Keratinocyte (primary cell): ENCODE measurements at regions not wholly inside any gene's neighbourhood (a gene's known extent, or its start where the extent isn't known, plus 50 kb on each side); places are given as distances from the start of the nearest gene placed in this dataset.

Source experiments
- DNase-seq: peaks from one replicate; pipeline ENCODE4 v3.0.0-alpha.2; 2011; ENCODE audit warnings: low read depth, missing footprints, low spot score
- FAIRE-seq: peaks from 2 replicates; lab custom pipeline; 2011; peaks lifted over from hg19 to GRCh38; lab: Jason Lieb, UNC
- H2AFZ ChIP-seq: 2 replicates; pipeline ENCODE4 v1.6.0; 2012; ENCODE audit warnings: low read length, control low read depth, inconsistent platforms; ENCODE audit not compliant: control insufficient read depth
- H3K27ac ChIP-seq: 2 replicates; pipeline ENCODE4 v1.5.1; 2011; ENCODE audit warnings: low read length; ENCODE audit not compliant: control insufficient read depth, insufficient read depth
- H3K27me3 ChIP-seq: 3 replicates; pipeline ENCODE4 v1.6.0; 2011; ENCODE audit warnings: low read length; ENCODE audit not compliant: control insufficient read depth, insufficient read depth; ENCODE audit errors: extremely low read depth
- H3K36me3 ChIP-seq, 2 experiments: 2 replicates in 1 of 2; 3 replicates in 1 of 2; pipeline ENCODE4 v1.5.1; 2011; ENCODE audit warnings: low read length in 2 of 2, mild to moderate bottlenecking in 1 of 2; ENCODE audit not compliant: control insufficient read depth in 2 of 2, insufficient read depth in 2 of 2; ENCODE audit errors: extremely low read depth in 1 of 2
- H3K4me1 ChIP-seq: 3 replicates; pipeline ENCODE4 v1.5.1; 2011; ENCODE audit warnings: low read length; ENCODE audit not compliant: control insufficient read depth, insufficient read depth; ENCODE audit errors: extremely low read depth
- H3K4me2 ChIP-seq: 3 replicates; pipeline ENCODE4 v1.6.0; 2011; ENCODE audit warnings: low read depth, low read length; ENCODE audit not compliant: control insufficient read depth, insufficient read depth; ENCODE audit errors: extremely low read depth
- H3K4me3 ChIP-seq, 3 experiments: fragments of 200-600 bp in 1 of 3; sonication (generic) in 1 of 3; 2 replicates in 2 of 3; 3 replicates in 1 of 3; pipeline ENCODE4 v1.5.1; 2011 to 2016; ENCODE audit warnings: low read length in 3 of 3, mild to moderate bottlenecking in 3 of 3, control low read depth in 2 of 3, inconsistent platforms in 1 of 3, low read depth in 1 of 3, mixed read lengths in 1 of 3, mixed run types in 1 of 3, moderate library complexity in 1 of 3; ENCODE audit not compliant: control insufficient read depth in 2 of 3, insufficient read depth in 2 of 3; ENCODE audit errors: extremely low read depth in 1 of 3
- H3K79me2 ChIP-seq: 2 replicates; pipeline ENCODE4 v1.6.0; 2012; ENCODE audit warnings: low read length; ENCODE audit not compliant: control insufficient read depth, insufficient read depth
- H3K9ac ChIP-seq: 3 replicates; pipeline ENCODE4 v1.6.0; 2011; ENCODE audit warnings: low read length; ENCODE audit not compliant: control insufficient read depth, insufficient read depth; ENCODE audit errors: extremely low read depth
- H3K9me1 ChIP-seq: 3 replicates; pipeline ENCODE4 v1.6.0; 2011; ENCODE audit warnings: low read length; ENCODE audit not compliant: control insufficient read depth, insufficient read depth; ENCODE audit errors: extremely low read depth
- H3K9me3 ChIP-seq: 2 replicates; pipeline ENCODE4 v1.5.1; 2012; ENCODE audit warnings: low read depth, low read length; ENCODE audit not compliant: control insufficient read depth
- H4K20me1 ChIP-seq: 3 replicates; pipeline ENCODE4 v1.6.0; 2011; ENCODE audit warnings: low read length; ENCODE audit not compliant: control insufficient read depth, insufficient read depth; ENCODE audit errors: extremely low read depth
- CTCF ChIP-seq, 3 experiments: IDR thresholded peaks in 1 of 3; conservative IDR thresholded peaks in 1 of 3; optimal IDR thresholded peaks in 1 of 3; 2 replicates in 2 of 3; 3 replicates in 1 of 3; pipeline versions ENCODE3 to v1.5.1; 2011; ENCODE audit warnings: low read length in 3 of 3, mild to moderate bottlenecking in 3 of 3, moderate library complexity in 2 of 3, control low read depth in 1 of 3, inconsistent platforms in 1 of 3; ENCODE audit not compliant: insufficient read depth in 2 of 3; ENCODE audit errors: extremely low read depth in 1 of 3
- EZH2 ChIP-seq: IDR thresholded peaks from one replicate; pipeline ENCODE4 v1.6.1; 2012; ENCODE audit warnings: inconsistent platforms, mild to moderate bottlenecking, low read length, moderate library complexity
- dilution Hi-C: fragments of 300-500 bp; cut with MboI; formaldehyde crosslinking; loops from one replicate; pipeline ENCODE4 v1.7.0; 2020; ENCODE audit warnings: low sequenced_read_pairs; ENCODE audit not compliant: extremely low pct_ligation_motif_present

DNA sequence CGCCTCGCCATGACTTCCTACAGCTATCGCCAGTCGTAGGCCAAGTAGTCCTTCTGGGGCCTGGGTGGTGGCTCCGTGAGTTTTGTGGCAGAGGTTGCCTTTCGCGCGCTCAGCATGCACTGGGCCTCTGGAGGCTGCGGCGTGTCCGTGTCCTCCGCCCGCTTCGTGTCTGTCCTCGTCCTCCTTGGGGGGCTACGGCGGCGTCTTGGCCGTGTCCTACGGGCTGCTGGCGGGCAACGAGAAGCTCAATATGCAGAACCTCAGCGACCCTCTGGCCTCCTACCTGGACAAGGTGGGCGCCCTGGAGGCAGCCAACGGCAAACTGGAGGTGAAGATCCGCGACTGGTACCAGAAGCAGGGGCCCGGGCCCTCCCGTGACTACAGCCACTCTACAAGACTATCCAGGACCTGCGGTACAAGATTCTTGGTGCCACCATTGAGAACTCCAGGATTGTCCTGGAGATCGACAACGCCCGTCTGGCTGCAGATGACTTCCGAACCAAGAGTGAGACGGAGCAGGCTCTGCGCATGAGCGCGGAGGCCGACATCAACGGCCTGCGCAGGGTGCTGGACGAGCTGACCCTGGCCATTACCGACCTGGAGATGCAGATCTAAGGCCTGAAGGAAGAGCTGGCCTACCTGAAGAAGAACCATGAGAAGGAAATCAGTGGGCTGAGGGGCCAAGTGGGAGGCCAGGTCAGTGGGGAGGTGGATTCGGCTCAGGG lies 296.3 kb downstream of the OGFRL1 start:
- Histone ChIP-seq H3K79me2 (no peaks in the 10 kb centered on the region), H3K9ac (no peak overlapping the region), H4K20me1 (no peaks in the 10 kb centered on the region), H2AFZ (no peak overlapping the region), H3K27ac (no peak overlapping the region), H3K4me3 (no peak overlapping the region), H3K4me1 (no peaks in the 10 kb centered on the region), H3K27me3 (peaks cover 2% of the 10 kb centered on the region), H3K9me3 (no peaks in the 10 kb centered on the region), H3K4me2 (no peak overlapping the region), H3K9me1 (no peaks in the 10 kb centered on the region), H3K36me3 (no peaks in the 10 kb centered on the region)
- dilution Hi-C loops = no loop called here
- DNase-seq (no peak), FAIRE-seq (no peak)
- TF ChIP-seq EZH2 (no peak), CTCF (optimal IDR thresholded peaks at IDR 0.05 in 1 of 3, IDR thresholded peaks at IDR 0.05 in 1 of 3, conservative IDR thresholded peaks at IDR 0.05 in 1 of 3; ENCODE audit: extremely low read depth in 1 of 3, insufficient read depth in 2 of 3, low read length in 3 of 3) (no peak)

GRCh38 chr6:71585472-71585871 lies 296.9 kb downstream of the OGFRL1 start:
- Histone ChIP-seq H3K27me3 (peaks cover 2% of the 10 kb centered on the region), H3K9me3 (no peaks in the 10 kb centered on the region), H3K79me2 (no peaks in the 10 kb centered on the region), H3K9ac (no peak overlapping the region), H2AFZ (no peak overlapping the region), H3K9me1 (no peaks in the 10 kb centered on the region), H3K27ac (no peak overlapping the region), H3K36me3 (no peaks in the 10 kb centered on the region), H3K4me3 (no peak overlapping the region), H4K20me1 (no peaks in the 10 kb centered on the region), H3K4me2 (no peak overlapping the region), H3K4me1 (no peaks in the 10 kb centered on the region)
- DNase-seq (no peak), FAIRE-seq (no peak)
- TF ChIP-seq EZH2 (no peak), CTCF (optimal IDR thresholded peaks at IDR 0.05 in 1 of 3, IDR thresholded peaks at IDR 0.05 in 1 of 3, conservative IDR thresholded peaks at IDR 0.05 in 1 of 3; ENCODE audit: extremely low read depth in 1 of 3, insufficient read depth in 2 of 3, low read length in 3 of 3) (no peak)
- dilution Hi-C loops = no loop called here
